GOT3 (cell line): ENCODE measurements at regions not wholly inside any gene's neighbourhood (a gene's known extent, or its start where the extent isn't known, plus 50 kb on each side); places are given as distances from the start of the nearest gene placed in this dataset.
"Not testable (repeated sequence)": the region's sequence is repeated elsewhere in the genome, so short reads cannot be mapped to it uniquely, and the experiment has no call there.

Experiments used
- DNase-seq: peaks from one replicate; lab custom pipeline; 2025; ENCODE audit warnings: mixed read lengths; lab: John Stamatoyannopoulos, UW

DNA sequence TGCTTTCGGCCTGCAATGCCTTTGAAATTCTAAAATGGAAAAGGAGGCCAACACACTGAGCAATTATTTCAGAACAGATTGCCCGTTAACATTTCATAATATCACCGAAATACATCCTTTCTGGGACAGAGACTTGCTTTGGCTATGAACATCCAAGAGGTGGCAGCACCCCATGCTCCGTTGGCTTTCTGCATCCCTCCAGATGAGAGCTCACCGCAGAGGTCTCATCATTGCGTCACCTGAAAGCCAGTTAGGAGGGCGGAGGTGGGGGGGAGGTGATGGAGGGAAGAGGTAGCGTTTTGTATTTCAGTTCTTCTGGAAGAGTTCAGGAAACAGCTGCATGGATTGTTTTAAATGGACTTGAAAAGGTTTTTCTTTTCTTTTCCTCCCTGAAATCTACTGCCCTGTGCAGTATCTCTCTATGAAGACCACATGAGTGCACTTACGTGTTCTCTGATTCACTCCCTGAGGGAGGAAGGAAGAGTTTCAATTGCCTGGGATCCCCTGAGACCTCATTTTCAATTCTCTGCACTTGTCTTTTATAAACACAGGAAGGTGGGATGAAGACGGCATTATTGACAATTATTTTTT is 166.8 kb upstream of the PGRMC2 start:
- DNase-seq: peak; percentile 36

DNA sequence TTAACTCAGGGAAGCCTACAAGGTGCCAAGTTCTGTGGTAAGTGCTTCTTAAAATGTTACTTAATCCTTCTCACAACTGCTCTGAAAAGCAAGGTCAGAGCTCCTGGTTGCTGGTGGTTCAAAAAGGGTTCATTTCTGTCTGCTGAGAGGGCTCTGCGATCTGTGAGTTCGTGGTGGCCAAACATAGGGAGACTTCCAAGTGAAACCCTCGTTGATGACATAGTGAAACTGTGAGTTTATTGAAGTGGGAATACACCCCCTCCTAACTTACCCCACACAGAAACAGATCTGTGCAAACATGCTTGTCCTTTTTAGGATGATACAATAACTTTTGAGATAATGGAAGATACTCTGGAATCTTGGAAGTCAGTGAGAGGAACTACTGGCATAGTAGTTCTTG is 164.8 kb upstream of the PGRMC2 start:
- no peak for DNase-seq

GRCh38 chr4:128451270-128451905 is 163.8 kb upstream of the PGRMC2 start:
- no peak for DNase-seq

DNA sequence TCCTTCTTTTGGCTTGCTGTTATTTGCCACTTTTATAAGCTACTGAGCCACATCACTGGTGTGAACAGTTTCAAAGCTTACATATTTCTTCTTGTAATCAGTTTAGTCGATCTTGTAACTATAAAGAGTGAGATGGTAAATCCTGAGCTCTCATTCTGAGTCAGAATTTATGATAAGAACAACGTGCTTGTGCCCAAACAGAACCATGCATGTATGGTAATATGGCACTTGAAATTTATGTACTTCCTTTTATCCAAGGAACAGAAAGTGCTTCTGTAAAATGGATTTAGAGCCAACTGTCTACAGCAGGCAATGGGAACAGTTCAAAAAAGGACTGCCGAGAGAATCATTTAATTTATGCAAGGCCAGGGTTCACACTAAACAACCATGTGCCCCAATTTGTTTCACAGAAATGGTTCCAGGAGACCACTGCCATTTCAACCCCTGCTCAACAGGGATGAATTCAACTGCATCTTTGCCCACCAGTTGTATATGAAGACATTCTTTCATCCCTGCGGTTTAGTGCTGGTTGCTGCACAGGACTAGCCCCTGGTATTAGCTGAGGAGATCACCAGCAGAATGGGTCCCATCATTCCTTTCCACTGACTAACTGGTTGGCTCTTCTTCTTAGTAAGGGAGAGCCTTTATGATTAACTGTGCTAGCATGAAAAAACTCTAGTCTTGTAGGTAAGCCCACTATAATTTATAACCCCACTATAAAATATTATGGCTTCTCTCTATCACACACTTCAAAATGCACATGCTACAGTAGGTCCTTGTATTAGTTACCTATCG is 162.9 kb upstream of the PGRMC2 start:
- no peak for DNase-seq

DNA sequence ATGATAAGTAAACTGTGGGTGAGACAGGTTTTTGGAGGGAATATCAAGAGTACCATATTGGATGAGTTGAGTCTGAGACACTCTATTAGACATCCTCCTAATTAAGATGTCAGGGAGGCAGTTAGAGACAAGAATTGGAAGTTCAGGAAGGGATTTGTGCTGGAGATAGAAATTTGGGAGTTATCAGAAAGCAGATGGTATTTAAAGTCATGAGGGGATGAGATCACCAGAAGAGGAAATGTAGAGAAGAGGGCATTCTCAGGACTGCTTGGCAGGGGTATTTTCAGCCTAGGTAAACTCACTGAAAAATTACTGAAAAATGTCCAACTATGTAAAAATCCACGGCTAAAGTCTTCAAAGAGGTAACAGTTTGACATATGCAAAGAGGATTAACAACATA is 161.6 kb upstream of the PGRMC2 start:
- no peak for DNase-seq

DNA sequence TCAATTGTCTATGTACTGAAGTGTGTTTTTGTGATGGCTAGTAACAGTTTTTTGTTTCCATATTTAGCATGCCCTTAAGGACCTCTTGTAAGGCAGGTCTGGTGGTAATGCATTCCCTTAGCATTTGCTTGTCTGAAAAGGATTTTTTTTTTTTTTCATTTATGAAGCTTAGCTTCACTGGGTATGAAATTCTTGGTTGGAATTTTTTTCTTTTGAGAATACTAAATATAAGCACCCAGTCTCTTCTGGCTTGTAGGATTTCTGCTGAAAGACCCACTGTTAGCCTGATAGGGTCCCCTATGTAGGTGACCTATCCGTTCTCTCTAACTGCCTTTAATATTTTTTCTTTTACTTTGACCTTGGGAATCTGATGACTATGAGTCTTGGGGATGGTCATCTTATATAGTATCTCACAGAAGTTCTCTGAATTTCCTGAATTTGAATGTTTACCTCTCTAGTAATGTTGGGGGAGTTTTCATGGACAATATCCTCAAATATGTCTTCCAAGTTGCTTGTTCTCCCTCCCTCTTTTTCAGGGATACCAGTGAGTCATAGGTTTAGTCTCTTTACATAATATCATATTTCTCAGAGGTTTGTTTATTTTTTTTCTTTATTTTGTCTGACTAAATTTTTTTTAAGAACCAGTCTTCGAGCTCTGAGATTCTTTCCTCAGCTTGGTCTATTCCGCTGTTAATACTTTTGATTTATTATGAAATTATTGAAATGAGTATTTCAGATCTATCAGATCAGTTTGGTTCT is 157.1 kb upstream of the PGRMC2 start:
- no peak for DNase-seq

DNA sequence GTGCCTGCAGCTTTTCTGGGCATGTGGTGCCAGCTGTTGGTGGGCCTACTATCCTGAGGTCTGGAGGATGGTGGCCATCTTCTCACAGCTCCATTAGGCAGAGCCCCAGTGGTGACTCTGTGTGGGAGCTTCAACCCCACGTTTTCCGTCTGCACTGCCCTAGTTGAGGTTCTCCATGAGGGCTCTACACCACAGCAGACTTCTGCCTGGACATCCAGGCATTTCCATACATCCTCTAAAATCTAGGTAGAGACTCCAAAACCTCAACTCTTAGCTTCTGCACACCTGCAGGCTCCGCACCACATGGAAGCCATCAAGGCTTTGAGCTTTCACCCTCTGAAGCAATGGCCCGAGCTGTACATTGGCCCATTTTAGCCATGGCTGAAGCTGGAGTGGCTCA is 153.3 kb upstream of the PGRMC2 start:
- DNase-seq: no peak

DNA sequence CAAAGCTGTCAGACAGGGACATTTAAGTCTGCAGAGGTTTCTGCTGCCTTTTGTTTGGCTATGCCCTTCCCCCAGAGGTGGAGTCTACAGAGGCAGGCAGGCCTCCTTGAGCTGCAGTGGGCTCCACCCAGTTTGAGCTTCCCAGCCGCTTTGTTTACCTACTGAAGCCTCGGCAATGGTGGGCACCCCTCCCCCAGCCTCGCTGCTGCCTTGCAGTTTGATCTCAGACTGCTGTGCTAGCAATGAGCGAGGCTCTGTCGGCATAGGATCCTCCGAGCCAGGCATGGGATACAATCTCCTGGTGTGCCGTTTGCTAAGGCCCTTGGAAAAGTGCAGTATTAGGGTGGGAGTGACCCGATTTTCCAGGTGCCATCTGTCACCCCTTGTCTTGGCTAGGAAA is 149.4 kb upstream of the PGRMC2 start:
- DNase-seq: not testable (repeated sequence)

DNA sequence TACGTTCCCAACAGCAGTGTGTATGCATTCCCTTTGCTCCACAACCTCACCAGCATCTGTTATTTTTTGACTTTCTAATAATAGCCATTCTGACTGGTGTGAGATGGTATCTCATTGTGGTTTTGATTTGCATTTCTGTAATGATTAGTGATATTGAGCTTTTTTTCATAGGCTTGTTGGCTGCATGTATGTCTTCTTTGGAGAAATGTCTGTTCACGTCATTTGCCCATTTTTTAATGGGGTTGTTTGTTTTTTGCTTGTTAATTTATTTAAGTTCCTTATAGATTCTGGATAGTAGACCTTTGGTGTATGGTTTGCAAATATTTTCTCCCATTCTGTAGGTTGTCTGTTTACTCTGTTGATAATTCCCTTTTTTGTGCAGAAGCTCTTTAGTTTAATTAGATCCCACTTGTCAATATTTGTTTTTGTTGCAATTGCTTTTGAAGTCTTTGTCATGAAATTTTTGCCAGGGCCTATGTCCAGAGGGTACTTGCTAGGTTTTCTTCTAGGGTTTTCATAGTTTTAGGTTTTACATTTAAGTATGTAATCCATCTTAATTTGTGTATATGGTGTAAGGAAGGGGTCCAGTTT is 141.5 kb upstream of the PGRMC2 start:
- DNase-seq: not testable (repeated sequence)

GRCh38 chr4:128428397-128428796 is 140.8 kb upstream of the PGRMC2 start:
- DNase-seq: no peak

- no peak for DNase-seq
These were observed 140.3 kb upstream of the PGRMC2 start for GRCh38 chr4:128427832-128428366.

GRCh38 chr4:128424527-128425497 is 137.2 kb upstream of the PGRMC2 start:
- DNase-seq: no peak

GRCh38 chr4:128422296-128422695 is 134.7 kb upstream of the PGRMC2 start:
- not testable (repeated sequence) for DNase-seq

- DNase-seq: no peak
These were observed 129.3 kb upstream of the PGRMC2 start for GRCh38 chr4:128416921-128417320.

GRCh38 chr4:128410037-128410436 is 122.4 kb upstream of the PGRMC2 start:
- DNase-seq: no peak

DNA sequence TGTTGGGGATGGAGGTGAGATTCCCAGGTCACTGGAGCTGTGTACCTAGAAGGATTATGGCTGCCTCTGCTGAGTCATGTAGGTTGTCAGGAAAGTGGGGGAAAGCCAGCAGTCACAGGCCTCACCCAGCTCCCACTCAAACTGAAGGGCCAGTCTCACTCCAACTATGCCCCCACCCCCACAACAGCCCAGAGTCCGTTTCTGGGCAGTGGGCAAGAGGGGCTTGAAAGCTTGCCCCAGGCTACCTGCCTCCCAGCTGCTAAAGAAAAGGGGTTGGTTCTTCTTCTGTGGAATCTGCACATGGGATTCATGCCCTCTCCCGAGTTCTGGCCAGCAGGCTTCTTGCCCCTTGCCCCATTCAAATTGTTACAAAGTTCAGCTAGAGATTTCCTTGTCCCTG is 116.0 kb upstream of the PGRMC2 start:
- DNase-seq: no peak

DNA sequence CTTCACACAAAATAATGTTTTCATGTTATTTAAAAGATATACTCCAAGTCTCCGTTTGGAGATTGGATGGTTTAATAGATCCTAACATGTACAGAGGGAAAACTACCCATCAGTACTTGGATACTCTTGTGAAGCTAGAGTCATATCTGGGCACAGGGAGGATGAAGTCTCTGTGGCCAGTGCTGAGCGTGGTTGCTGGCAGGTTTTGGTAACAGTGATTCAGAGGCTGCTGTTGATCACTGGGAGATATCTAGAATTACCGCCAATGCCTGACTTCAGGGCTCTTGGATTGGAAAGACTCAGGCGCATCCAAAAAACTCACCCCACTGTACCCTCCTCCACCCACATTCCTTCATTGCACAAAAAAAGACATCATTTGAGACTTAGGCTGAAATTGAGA is 107.2 kb upstream of the PGRMC2 start:
- no peak for DNase-seq

GRCh38 chr4:128393101-128393704 is 105.6 kb upstream of the PGRMC2 start:
- no peak for DNase-seq

- no peak for DNase-seq
These were observed 102.9 kb upstream of the PGRMC2 start for GRCh38 chr4:128390475-128390996.

- no peak for DNase-seq
These were observed 101.2 kb upstream of the PGRMC2 start for GRCh38 chr4:128388796-128389195.
